Large intestine (tissue), 3 donors: ENCODE measurements at regions not wholly inside any gene's neighbourhood (a gene's known extent, or its start where the extent isn't known, plus 50 kb on each side); places are given as distances from the start of the nearest gene placed in this dataset.

ENCODE experiments used
- DNase-seq, 2 donors: peaks; one replicate each; pipeline versions ENCODE4 v3.0.0 to v3.0.0-alpha.2; 2013
- H3K27ac ChIP-seq: one replicate; pipeline ENCODE4 v1.5.1; 2013; ENCODE audit warnings: low read length
- H3K27me3 ChIP-seq: 2 replicates; pipeline ENCODE4 v1.6.1; 2013; ENCODE audit warnings: low read length; ENCODE audit not compliant: control insufficient read depth, insufficient read depth
- H3K36me3 ChIP-seq: 2 replicates; pipeline ENCODE4 v1.6.1; 2013; ENCODE audit warnings: low read length; ENCODE audit not compliant: control insufficient read depth, insufficient read depth
- H3K4me1 ChIP-seq: one replicate; pipeline ENCODE4 v1.6.1; 2013; ENCODE audit warnings: low read length; ENCODE audit not compliant: control insufficient read depth, insufficient read depth
- H3K4me3 ChIP-seq: one replicate; pipeline ENCODE4 v1.5.1; 2013; ENCODE audit warnings: low read length
- H3K9me3 ChIP-seq: one replicate; pipeline ENCODE4 v1.6.1; 2013; ENCODE audit warnings: mild to moderate bottlenecking, low read depth, low read length, moderate library complexity; ENCODE audit not compliant: control insufficient read depth
- WGBS: methylation state at CpG from one replicate; pipeline ENCODE4 v1.1.5; 2013; ENCODE audit warnings: low lambda C conversion rate; ENCODE audit not compliant: insufficient coverage; 5-methylcytosine and 5-hydroxymethylcytosine counted together

- no peaks in the 10 kb centered on the region for H3K9me3 ChIP-seq
- no peak for DNase-seq
- H3K4me3 ChIP-seq, result no peak overlapping the region
- H3K36me3 ChIP-seq, result no peaks in the 10 kb centered on the region
- whole genome bisulfite sequencing, result no CpG with 5 or more reads among the region's 4 CpGs
- H3K27ac ChIP-seq, result no peak overlapping the region
- H3K4me1 ChIP-seq, result peaks cover 4% of the 10 kb centered on the region
- peaks cover 47% of the 10 kb centered on the region for H3K27me3 ChIP-seq
Observed at GRCh38 chr17:36727577-36727976, 126.2 kb downstream of the MRM1 start.

GRCh38 chr17:36728030-36728991 lies 126.9 kb downstream of the MRM1 start:
- no peak for DNase-seq
- no peaks in the 10 kb centered on the region for H3K9me3 ChIP-seq
- peaks cover 4% of the 10 kb centered on the region for H3K4me1 ChIP-seq
- H3K36me3 ChIP-seq, result no peaks in the 10 kb centered on the region
- no peak overlapping the region for H3K4me3 ChIP-seq
- H3K27ac ChIP-seq, result no peak overlapping the region
- peaks cover 47% of the 10 kb centered on the region for H3K27me3 ChIP-seq
- 0% methylated on average over 1 of the region's 30 CpGs for WGBS

- H3K36me3 ChIP-seq, result no peaks in the 10 kb centered on the region
- H3K4me3 ChIP-seq, result no peak overlapping the region
- H3K9me3 ChIP-seq, result no peaks in the 10 kb centered on the region
- H3K4me1 ChIP-seq, result peaks cover 4% of the 10 kb centered on the region
- peaks cover 47% of the 10 kb centered on the region for H3K27me3 ChIP-seq
- no CpG with 5 or more reads among the region's 9 CpGs for WGBS
- no peak for DNase-seq
- no peak overlapping the region for H3K27ac ChIP-seq
Observed at GRCh38 chr17:36730095-36730808, 128.9 kb downstream of the MRM1 start.

- Histone ChIP-seq H3K36me3 (no peaks in the 10 kb centered on the region), H3K9me3 (no peaks in the 10 kb centered on the region), H3K27me3 (peaks cover 47% of the 10 kb centered on the region), H3K4me1 (peaks cover 4% of the 10 kb centered on the region), H3K4me3 (no peak overlapping the region), H3K27ac (no peak overlapping the region)
- DNase-seq, result no peak
- WGBS, result no CpG with 5 or more reads among the region's 6 CpGs
Observed at GRCh38 chr17:36730857-36731490, 129.6 kb downstream of the MRM1 start.

GRCh38 chr17:36731811-36732210 lies 130.4 kb downstream of the MRM1 start:
- peaks cover 4% of the 10 kb centered on the region for H3K4me1 ChIP-seq
- no peaks in the 10 kb centered on the region for H3K36me3 ChIP-seq
- DNase-seq, result no peak
- H3K27me3 ChIP-seq, result peaks cover 43% of the 10 kb centered on the region
- H3K9me3 ChIP-seq, result no peaks in the 10 kb centered on the region
- no peak overlapping the region for H3K4me3 ChIP-seq
- no peak overlapping the region for H3K27ac ChIP-seq
- no CpG with 5 or more reads among the region's 10 CpGs for WGBS

GRCh38 chr17:36732351-36732750 lies 131.0 kb downstream of the MRM1 start:
- no peak overlapping the region for H3K4me3 ChIP-seq
- no peak for DNase-seq
- no peak overlapping the region for H3K27ac ChIP-seq
- H3K36me3 ChIP-seq, result no peaks in the 10 kb centered on the region
- H3K9me3 ChIP-seq, result no peaks in the 10 kb centered on the region
- H3K27me3 ChIP-seq, result peaks cover 38% of the 10 kb centered on the region
- peaks cover 4% of the 10 kb centered on the region for H3K4me1 ChIP-seq
- WGBS, result 97% methylated on average over 3 of the region's 5 CpGs

GRCh38 chr17:36736201-36737156 lies 135.1 kb downstream of the MRM1 start:
- H3K36me3 ChIP-seq, result no peaks in the 10 kb centered on the region
- H3K27ac ChIP-seq, result no peak overlapping the region
- H3K9me3 ChIP-seq, result no peaks in the 10 kb centered on the region
- no CpG with 5 or more reads among the region's 15 CpGs for WGBS
- DNase-seq, result no peak
- H3K4me3 ChIP-seq, result no peak overlapping the region
- H3K4me1 ChIP-seq, result no peaks in the 10 kb centered on the region
- H3K27me3 ChIP-seq, result no peaks in the 10 kb centered on the region

- H3K4me3 ChIP-seq, result no peak overlapping the region
- no peaks in the 10 kb centered on the region for H3K9me3 ChIP-seq
- no peak for DNase-seq
- H3K4me1 ChIP-seq, result no peaks in the 10 kb centered on the region
- 83% methylated on average over 2 of the region's 6 CpGs for WGBS
- H3K27me3 ChIP-seq, result peaks cover 9% of the 10 kb centered on the region
- no peaks in the 10 kb centered on the region for H3K36me3 ChIP-seq
- H3K27ac ChIP-seq, result no peak overlapping the region
Observed at GRCh38 chr17:36739208-36739607, 137.8 kb downstream of the MRM1 start.

- H3K4me1 ChIP-seq, result no peaks in the 10 kb centered on the region
- WGBS, result 80% methylated on average over 2 of the region's 8 CpGs
Observed at GRCh38 chr17:36740157-36740556, 138.8 kb downstream of the MRM1 start.

More at GRCh38 chr17:36740157-36740556, 138.8 kb downstream of the MRM1 start:
- H3K27ac ChIP-seq, result no peak overlapping the region
- no peak overlapping the region for H3K4me3 ChIP-seq
- H3K9me3 ChIP-seq, result no peaks in the 10 kb centered on the region
- DNase-seq, result no peak
- H3K27me3 ChIP-seq, result peaks cover 9% of the 10 kb centered on the region
- H3K36me3 ChIP-seq, result no peaks in the 10 kb centered on the region
